Endothelial cell of umbilical vein (primary cell): ENCODE measurements at regions not wholly inside any gene's neighbourhood (a gene's known extent, or its start where the extent isn't known, plus 50 kb on each side); places are given as distances from the start of the nearest gene placed in this dataset.

Source experiments
- CTCF ChIP-seq, 2 donors: IDR thresholded peaks; 1 replicate in 1 of 2; 2 replicates in 1 of 2; pipeline ENCODE4 v1.5.1; 2011; ENCODE audit warnings: low read length in 2 of 2, mild to moderate bottlenecking in 2 of 2, moderate library complexity in 2 of 2, control low read depth in 1 of 2, inconsistent platforms in 1 of 2, low read depth in 1 of 2; ENCODE audit not compliant: insufficient read depth in 1 of 2; ENCODE audit errors: extremely low read depth in 1 of 2
- JUN ChIP-seq: IDR thresholded peaks from 2 replicates; pipeline ENCODE4 v1.6.1; 2011; ENCODE audit warnings: borderline replicate concordance, low read depth; ENCODE audit not compliant: insufficient read length, insufficient read depth
- MAX ChIP-seq: IDR thresholded peaks from 2 replicates; pipeline ENCODE4 v1.6.1; 2011; ENCODE audit not compliant: insufficient read depth, insufficient read length
- POLR2A ChIP-seq: IDR thresholded peaks from 2 replicates; pipeline ENCODE4 v1.6.1; 2012; ENCODE audit warnings: low read depth, mild to moderate bottlenecking, control low read depth, low read length
- POLR2AphosphoS5 ChIP-seq: IDR thresholded peaks from 2 replicates; pipeline ENCODE4 v1.6.1; 2012; ENCODE audit warnings: low read depth, mild to moderate bottlenecking, control low read depth, low read length, moderate library complexity; ENCODE audit not compliant: insufficient read depth

- TF ChIP-seq POLR2A (no peak), POLR2AphosphoS5 (no peak), CTCF (IDR thresholded peaks at IDR 0.05; ENCODE audit: extremely low read depth in 1 of 2, insufficient read depth in 1 of 2, low read depth in 1 of 2, low read length in 2 of 2) (no peak), JUN (no peak), MAX (no peak)
Measured at GRCh38 chr20:30815577-30816181, 441.8 kb upstream of the DEFB115 start.
